NCI-H524 (cell line): ENCODE measurements at regions not wholly inside any gene's neighbourhood (a gene's known extent, or its start where the extent isn't known, plus 50 kb on each side); places are given as distances from the start of the nearest gene placed in this dataset.

ENCODE experiments used
- DNase-seq, 2 experiments: peaks; one replicate each; lab custom pipeline; 2025; lab: John Stamatoyannopoulos, UW

GRCh38 chr2:151032741-151033191 lies 228.9 kb downstream of the RBM43 start:
- peak in 1 of 2 experiments; percentile 88 for DNase-seq

DNA sequence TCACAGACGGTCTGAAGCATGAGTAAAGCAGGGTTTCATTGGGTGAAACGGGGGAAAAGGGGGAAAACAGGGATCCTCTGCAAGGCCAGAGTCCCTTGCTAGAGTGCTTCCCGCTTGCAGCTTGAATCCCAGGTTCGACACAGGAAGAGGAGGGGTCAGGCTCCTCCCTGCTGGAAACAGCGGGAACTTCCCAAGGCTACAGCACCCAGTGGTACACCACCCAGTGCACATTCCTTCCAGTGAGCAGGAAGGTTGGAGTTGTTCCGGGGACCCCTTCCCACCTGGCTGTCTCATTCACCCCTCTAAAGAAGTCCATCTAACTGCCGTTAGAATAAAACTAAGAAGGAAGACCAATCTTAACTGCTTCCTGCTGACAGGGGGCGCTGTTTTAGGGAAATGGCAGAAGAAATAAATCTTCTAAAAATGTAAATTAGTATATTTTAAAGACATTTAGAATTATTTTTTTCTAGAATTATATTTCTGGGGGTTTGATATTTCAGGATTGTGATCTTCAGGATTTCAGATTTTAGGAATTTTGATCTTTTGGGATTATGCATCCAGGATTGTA lies 230.9 kb downstream of the RBM43 start:
- no peak for DNase-seq

DNA sequence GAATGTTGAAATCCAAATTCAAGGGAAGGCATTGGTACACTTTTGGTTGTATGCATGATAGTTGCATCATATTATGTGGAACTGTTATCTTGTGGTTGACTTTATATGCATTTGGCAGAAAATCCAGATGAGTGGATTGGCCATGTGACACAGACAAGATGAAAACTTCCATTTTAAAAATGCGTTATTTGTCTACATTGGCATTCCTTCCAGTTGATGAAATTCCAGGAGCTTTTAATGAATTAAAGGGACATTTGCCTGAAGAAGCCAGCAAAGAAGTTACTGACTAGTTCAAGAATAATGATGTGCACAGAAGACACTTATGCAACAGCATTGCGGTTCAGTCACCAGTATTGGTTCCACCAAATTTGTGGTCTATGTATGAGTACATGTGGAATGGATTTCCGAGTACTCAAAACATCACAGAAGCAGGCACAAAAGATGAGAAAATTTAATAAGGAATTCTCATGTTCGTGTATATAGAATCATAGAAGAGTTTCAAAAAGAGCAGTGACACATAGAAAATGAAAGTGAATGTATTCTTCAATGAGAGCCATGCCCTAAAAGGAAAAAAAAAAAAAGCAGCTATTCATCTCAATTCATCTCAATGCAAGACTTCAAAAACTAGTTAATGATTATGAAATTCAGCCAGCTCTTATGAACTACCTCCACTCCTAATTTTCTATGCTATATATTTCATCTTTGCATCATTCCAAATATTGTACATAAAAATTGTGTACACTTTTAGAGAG lies 232.1 kb downstream of the RBM43 start:
- DNase-seq = no peak

GRCh38 chr2:151028691-151029176 lies 232.9 kb downstream of the RBM43 start:
- no peak for DNase-seq

GRCh38 chr2:151027151-151027550 lies 234.5 kb downstream of the RBM43 start:
- DNase-seq = no peak

DNA sequence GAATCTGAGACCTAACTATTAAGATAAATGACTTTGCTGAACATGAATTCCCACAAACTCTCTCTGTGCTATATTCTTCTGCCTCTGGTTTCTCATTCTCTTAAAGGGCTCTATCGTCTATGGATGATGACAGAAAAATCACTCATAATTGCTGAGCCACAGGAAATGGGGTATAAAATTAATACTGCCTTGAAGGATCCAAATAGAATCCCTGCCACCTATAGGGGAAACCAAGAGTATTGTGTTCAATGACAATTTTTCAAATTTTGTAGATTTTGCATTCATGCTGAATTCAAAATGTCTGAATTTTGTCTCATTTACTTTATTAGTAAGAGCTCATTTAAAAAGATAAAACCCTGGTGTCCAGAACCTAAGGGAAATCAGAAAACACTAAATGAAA lies 235.8 kb downstream of the RBM43 start:
- DNase-seq = no peak

DNA sequence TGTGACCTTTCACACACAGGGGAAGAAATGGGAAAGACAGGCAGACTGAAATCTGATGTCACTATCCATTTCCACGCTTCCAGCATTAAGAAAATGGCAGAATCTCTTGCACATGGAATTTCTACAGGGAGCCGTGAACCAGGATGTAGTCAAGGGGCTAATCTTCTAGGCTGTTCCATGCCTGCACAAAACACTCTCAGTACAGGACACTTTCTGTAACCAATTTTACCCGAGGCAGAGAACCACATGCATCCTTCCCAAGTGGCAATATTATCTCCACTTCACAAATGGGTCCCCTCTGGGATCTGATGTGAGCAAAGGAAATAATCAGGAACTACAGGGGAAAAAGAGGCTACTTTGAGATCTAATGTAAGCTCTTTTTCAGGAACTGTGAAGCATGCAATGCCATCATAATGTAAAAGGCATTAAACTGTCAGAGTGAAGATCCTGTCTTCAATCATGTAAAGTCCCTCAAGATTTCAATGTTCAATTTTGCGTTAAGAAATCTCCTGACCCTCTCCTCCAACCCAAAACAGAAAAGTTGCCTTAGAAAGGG lies 236.9 kb downstream of the RBM43 start:
- DNase-seq = no peak

DNA sequence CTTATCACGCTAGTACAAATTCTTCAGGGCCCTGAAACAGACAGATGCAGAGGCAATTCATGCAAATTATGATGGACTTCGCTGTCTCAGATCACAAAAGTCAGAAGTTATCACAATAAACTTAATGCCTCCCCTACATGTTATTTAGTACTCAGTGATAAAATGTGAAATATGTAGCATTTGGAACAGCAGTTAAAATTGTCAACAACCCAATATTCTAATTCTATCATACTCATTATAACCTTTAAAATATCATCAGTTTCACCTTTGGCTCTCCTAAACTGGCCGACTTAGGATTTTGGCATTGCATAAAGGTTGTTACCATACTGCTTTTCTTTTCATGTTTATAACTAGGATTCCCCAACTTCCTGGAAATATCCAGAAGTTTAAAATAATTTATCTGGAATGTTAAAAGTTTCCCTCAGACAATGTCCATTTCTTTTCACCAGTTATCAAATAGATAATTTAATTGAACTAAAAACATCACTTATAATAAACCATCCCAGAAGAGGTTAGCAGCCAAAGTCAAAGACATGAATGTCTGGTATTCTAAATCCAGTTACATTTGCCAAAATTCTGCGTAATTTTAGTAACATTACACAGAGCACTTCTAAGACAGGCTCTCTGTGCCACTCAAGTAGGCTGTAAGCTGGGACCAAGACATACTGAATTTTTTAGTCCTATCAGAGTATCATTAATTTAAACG lies 239.8 kb downstream of the RBM43 start:
- no peak for DNase-seq

DNA sequence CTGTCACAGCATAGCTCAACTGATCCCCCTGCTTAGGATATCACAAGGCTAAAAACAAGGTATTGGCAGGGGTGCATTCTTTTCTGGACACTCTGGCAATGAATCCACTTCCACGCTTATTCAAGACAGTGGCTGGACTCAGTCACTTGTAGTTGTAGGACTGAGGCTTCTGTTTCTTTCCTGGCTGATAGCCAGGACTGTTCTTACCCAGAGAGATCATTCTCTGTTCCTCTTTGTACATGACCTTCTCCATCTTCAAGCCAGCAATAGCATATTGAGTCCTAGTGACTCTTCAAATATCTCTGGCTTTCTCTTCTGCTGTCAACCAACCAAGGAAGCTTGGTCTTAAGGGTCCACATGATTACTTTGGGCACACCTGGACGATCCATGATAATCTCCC lies 241.3 kb downstream of the RBM43 start:
- no peak for DNase-seq

- no peak for DNase-seq
Observed at GRCh38 chr2:151009437-151010175, 252.1 kb downstream of the RBM43 start.

GRCh38 chr2:151007365-151007764 lies 254.3 kb downstream of the RBM43 start:
- DNase-seq = no peak

DNA sequence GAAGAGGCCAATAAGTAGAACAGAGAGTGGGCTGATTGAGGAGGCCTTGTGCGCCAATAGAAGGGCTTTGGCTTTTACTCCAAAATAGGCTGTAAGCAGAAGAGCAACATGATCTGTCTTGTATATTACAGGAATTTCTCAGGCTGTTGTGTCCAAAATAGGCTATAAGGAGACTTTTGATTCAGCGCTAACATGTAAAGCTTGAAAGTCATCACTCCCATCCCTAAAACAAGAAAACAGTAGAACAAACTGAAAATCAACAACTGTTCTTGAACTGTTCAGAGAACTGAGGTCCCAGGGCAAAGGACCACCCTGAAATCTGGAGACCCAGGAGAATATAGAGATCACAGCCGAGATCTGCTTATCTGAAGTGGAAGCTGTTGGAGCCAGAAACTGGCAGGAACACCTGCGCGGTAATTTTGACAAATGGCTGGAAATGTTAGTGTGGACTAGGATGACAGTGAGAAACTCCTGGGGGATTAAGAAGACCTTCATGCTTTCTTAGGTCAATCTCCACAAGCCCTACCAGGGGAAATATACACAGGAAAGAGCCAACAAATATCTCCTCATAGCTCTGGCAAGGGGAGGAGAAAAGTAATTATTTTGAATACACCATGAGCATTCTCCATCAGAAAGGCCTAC lies 258.6 kb downstream of the RBM43 start:
- DNase-seq = no peak

- peak in 1 of 2 experiments; percentile 20 for DNase-seq
Observed at GRCh38 chr2:150997702-150998440, 263.8 kb downstream of the RBM43 start.

DNA sequence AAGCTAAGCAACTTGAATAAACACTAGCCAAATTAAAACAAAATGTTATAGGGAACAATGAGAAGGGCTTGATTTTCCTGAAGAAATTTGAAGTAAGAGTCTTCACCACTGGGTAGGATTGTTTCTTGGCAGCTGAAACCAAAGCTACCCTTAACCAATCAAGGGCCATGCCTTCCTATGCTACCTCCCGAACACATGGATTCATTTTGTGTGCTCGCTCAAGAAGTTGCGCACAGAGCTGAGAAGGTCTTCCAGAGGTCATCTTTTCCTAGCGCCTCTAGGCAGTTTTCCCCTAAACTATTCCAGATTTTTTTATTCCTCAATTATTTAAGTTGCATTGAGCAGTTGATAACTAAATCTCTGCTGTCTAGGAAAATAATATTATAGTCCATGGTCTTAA lies 264.6 kb downstream of the RBM43 start:
- no peak for DNase-seq

DNA sequence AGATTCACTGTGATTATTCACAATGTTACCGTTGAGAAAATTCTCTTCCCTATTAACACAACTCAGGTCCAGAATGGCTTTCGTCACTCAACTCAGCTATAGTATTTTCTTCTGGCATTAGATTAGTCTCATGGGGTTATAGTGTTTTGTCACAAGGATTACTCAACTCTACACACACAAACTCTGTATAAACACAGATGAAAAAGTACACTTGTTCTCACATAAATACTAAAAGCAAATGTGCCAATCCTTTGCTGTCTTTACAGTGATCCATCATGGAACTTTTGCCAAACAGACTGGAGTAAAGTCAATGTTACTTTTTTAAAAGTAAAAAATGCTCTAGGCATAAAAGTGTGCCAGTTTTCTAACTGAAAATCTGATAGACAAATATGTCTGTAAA lies 267.6 kb downstream of the RBM43 start:
- DNase-seq = no peak

DNA sequence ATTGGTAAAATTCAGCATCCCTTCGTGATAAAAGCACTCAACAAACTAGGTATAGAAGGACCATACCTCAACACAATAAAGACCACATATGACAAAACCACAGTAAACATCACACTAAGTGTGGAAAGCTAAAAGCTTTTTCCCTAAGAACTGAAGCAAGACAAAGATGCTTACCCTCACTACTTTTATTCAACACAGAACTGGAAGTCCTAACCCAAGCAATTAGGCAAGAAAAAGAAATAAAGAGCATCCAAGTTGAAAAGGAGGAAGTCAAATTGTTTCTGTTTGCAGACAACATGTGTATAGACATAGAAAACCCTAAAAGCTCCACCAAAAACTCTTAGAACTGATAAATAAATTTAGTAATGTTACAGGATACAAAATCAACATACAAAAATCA lies 271.7 kb downstream of the RBM43 start:
- DNase-seq = no peak

DNA sequence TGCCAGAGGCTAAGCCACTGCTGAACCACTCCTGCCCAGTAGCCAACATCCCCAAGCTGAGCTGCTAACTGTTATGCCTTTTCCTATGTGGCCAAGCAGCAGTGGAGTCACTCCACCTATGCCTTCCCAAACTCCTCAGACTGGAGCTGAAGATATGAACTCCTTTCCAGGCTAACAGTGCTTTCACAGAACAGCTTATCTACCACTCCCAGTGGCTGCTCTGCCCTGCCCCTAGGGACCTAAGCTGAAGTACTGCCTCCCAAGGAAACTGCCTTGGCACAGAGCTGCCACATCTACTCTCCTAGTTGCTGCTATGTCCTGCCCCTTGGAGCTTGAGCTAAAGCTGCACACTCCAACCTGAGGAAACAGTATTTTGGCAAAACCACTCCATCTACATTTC lies 275.9 kb downstream of the RBM43 start:
- no peak for DNase-seq

GRCh38 chr2:150983314-150983897 lies 278.3 kb downstream of the RBM43 start:
- DNase-seq = peak; percentile 7 to 51

DNA sequence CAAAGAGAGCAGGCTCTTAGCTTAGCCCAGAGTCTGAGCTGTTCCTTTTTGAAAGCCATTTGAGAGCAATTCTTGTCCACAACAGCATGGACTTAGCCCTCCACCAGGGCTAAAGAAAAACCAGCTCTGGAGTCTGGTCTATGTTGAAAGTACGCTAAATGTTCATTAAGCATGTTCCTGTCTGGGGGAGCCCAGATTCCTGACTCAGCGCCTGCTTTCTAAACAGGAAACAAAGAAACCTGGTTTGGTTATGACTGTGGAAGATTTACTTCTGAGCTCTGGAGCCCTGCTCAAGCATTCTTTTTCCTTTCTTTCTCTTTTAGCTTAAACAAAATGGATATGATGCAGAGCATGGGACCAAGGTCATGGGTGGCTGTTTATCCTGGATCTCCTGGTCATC lies 279.8 kb downstream of the RBM43 start:
- DNase-seq = no peak

DNA sequence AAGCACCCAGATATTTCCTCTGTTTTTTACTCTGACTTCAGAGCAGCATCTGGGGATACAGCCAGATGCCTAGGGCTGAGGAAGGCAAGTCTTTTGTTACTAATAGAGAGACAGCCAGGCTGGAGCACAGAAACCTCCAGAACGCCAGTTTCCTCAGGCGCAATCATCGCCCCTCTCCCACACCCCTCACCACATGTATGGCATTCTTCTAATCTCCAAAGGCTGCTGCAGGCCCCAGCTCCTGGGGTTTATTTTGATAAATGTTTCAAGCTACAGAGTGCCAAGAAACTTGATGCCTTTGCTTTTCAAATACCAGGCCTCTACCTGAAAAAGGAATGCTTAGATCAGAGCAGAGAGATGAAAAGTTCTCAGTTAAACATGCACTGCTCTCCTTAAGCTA lies 283.6 kb downstream of the RBM43 start:
- DNase-seq = no peak
